ENCODE measurements at regions not wholly inside any gene's neighbourhood (a gene's known extent, or its start where the extent isn't known, plus 50 kb on each side); places are given as distances from the start of the nearest gene placed in this dataset.
"Not testable (repeated sequence)": the region's sequence is repeated elsewhere in the genome, so short reads cannot be mapped to it uniquely, and the experiment has no call there.

DNA sequence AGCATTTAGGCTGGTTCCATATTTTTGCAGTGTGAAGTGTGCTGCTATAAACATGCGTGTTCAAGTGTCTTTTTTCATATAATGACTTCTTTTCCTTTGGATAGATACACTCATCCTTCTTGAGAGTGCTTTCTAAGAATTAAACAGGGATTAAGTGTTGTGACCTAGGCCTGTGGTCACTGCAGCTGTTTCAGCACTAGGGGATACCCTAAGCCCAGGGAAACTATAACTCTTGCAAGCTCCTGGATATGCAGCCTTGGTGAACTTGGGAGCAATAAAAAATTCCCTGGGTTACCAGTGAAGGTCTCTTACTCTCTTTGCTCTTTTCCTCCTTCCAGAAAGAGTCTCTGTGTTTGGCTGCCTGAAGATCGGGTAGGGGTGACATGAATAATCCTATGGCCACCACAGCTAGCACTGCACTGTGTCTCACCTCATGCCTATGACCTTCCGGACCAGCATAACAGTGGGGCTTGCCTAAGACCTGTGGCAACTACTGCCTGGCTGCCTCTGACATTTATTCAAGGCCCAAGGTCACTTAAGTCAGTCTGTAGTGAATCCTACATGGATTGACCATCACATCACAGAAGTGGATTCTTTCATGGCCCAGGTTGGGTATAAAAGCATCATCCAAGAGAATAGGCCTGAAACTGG is 799.7 kb downstream of the DACH1 start:
- no peak for DNase-seq

GRCh38 chr13:71056581-71056980 is 810.4 kb downstream of the DACH1 start:
- no peak for DNase-seq

- DNase-seq: no peak
These were observed 811.4 kb downstream of the DACH1 start for GRCh38 chr13:71055644-71056043.

DNA sequence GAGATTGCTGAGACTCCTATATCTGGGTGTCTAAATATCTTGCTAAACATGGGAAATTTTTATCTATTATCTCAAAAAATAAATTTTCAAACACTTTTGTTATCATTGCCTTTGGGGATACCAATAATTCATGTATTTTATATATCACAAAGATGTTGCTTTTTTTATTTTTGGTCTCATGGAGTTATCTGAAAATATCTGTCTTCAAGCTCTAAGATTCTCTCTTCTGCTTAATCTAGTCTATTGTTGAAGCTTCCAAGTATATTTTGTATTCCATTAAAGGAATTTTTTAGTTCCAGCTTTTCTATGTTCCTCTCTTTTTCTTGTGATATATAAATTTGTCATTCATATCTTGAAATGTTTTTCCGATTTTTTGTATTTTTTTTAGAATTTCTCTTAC is 812.0 kb downstream of the DACH1 start:
- no peak for DNase-seq

DNA sequence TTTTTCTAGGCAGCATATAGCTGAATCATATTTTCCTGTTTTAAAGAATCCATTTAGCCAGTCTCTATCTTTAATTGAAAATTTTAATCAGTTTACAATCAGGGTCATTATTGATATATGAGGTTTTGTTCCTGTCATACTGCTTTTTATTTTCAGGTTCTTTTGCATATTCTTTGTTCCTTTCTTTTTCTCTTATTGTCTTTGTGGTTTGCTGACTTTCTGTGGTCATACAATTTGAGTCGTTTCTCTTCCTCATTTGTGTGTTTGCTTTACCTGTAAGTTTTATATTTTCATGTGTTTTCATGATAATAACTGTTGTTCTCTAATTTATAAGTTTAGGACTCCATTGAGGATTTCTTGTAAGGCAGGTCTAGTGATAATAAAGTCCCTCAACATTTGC is 812.6 kb downstream of the DACH1 start:
- no peak for DNase-seq

DNA sequence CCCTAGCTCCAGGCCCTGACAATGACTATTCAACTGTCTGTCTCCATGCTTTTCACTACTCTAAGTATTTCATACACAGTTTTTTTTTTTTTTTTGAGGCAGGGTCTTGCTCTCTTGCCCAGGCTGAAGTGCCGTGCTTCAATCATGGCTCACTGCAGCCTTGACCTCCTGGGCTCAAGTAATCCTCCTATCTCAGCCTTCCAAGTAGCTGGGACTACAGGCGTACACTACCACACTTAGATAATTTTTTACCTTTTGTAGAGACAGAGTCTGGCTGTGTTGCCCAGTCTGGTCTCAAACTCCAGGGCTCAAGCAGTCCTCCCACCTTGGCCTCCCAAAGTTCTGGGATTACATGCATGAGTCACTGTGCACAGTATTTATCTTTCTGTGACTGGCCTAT is 815.4 kb downstream of the DACH1 start:
- no peak for DNase-seq

DNA sequence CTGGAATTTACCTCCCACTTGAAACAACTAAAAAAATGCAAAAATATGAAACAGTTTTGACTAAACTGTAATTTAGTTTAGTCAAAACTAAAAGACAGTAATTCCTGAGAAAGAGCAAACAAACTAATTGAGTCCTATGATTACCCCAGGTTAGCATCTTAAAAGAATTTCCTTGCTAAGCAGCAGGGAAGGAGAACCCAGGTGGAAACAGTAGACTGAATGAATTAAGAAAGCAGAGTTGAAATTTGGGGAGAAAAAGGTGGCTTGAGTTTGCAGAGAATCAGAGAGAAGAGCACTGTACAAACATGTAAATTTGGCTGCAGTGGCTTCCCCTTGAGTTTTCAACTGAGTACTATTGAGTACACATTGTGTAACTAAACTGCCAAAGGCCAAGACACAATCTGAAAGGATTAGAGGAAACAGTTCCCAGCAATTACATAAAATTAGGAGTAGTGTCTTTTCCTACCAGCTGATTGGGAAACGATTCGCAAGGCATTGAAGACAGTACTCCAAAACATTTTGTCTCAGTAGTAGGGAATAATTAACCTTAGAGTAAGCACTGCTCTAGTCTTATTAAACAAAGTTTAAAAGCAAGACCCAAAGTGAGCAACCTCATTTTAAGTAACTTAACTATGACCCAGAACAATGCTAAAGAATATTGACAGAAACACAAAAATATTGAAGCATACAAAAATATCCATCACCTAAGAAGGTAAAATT is 820.5 kb downstream of the DACH1 start:
- DNase-seq: no peak

DNA sequence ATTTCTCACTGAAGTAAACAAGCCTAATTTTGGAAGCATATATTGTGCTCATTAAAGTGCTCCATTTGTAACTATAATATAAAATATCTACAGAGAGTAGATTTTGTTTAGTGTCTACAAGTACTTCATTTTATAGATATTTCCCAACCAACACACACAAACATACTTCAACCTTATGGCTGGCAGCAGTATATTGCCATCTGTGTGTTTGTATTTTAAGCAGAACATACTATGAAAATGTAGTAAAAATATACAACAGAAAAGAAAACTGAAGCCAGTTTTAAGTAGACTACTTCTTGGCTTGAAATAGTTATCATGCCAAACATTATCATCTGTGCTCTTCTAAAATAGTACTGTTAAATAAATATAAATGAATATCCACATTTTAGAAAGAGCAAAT is 821.9 kb downstream of the DACH1 start:
- DNase-seq: no peak

GRCh38 chr13:71039440-71039839 is 827.6 kb downstream of the DACH1 start:
- no peak for DNase-seq

- no peak for DNase-seq
These were observed 833.0 kb downstream of the DACH1 start for GRCh38 chr13:71034018-71034417.

- DNase-seq: no peak
These were observed 834.0 kb downstream of the DACH1 start for GRCh38 chr13:71033026-71033425.

GRCh38 chr13:71030784-71031183 is 836.2 kb downstream of the DACH1 start:
- no peak for DNase-seq

DNA sequence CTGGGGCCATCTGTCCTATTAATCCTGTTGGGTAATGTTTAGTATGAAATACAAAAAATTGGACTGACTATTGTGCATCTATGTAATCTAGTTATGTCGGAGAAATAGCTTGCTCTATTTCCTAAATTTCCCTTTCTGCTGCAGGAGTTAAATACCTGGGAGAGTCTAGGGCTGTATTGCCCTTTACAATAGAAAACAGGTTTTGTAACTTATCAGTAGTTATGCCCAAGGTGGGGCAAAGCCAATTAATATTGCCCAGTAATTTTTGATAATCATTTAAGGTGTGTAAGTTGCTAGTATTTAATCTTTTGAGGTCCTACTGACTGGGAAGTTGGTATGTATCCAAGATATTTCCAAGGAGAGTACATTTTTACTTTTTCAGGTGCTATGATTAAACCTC is 838.1 kb downstream of the DACH1 start:
- DNase-seq: no peak

DNA sequence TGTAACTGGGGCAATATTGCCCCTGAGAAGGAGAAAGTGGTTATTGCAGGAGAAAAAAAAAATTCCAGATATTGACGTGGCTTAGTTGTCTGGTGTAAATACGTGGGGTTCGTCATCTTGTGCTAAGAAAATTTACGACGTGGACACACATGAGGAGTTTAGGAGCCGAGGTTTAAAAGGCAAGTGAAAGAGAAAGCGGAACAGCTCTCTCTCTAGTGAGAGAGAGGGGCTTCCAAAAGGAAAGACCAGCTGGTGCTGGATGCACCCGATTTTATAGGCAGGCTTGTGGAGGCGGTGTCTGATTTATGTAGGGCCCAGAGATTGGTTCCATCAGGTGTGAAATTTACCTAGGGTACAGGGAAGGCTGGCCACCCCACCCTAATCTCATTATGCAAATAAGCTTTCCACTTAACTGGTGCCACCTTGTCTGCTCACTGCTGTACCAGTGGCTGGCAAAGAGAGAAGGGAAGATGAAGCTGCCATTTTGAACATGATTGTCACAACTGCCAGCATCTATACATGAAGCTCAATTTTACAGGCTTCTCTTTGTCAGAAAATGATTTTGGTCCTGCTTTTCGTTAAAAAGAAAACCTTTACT is 845.1 kb downstream of the DACH1 start:
- DNase-seq: no peak

GRCh38 chr13:71018995-71019394 is 848.0 kb downstream of the DACH1 start:
- no peak for DNase-seq

GRCh38 chr13:71018544-71018943 is 848.5 kb downstream of the DACH1 start:
- no peak for DNase-seq

- no peak for DNase-seq
These were observed 849.4 kb downstream of the DACH1 start for GRCh38 chr13:71017607-71018006.

DNA sequence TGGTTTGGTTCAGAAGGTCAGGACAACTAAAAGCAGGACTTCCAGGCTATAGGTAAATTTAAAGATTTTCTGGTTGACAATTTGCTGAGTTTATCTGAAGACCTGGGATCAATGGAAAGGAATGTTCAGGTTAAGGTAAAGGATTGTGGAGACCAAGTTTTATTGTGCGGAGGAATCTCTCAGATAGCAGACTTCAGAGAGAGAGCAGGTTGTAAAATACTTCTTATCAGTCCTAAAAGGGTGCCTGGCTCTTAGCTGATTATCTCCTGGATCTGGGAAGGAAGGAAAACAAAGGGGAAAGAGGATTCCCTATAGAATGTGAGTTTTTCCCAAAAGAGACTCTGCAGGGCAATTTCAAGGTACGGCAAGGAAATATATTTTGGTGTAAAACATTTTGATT is 851.5 kb downstream of the DACH1 start:
- DNase-seq: no peak

- DNase-seq: no peak
These were observed 852.0 kb downstream of the DACH1 start for GRCh38 chr13:71015021-71015420.

DNA sequence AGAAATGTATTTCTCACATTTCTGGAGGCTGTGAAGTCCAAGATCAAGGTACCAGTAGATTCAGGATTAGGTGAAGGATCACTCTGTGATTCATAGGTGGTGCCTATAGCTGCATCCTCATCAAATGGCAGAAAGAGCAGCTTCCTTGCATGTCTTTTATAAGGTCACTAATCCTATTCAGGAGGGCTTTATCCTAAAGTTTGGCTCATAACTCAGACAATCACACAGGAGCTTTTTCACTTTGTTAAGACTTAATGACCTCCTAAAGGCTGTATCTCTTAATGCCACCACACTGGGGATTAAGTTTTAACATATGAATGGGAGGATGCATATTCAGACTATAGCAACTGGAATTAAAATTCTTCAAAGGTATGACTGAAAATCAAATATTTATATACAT is 861.1 kb downstream of the DACH1 start:
- DNase-seq: no peak

DNA sequence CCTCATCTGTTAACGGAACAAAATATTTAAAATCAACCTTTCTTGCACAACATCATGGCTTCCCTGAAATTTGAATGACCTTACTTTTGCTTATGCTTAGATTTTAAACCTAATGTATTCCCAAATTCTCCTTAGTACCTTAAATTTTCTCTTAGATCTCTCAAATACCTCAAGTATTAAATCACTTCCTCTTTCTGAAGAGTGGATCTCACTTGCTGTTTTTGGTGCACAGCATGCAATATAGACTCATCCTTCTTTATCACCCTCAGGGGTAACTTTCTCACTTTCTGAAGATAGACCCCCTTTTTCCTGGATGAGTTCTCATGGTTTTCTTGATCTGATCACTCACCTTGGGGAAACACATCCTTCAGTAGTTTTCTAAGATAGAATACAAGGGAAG is 871.7 kb downstream of the DACH1 start:
- DNase-seq: no peak

GRCh38 chr13:70994191-70994590 is 872.8 kb downstream of the DACH1 start:
- DNase-seq: no peak

DNA sequence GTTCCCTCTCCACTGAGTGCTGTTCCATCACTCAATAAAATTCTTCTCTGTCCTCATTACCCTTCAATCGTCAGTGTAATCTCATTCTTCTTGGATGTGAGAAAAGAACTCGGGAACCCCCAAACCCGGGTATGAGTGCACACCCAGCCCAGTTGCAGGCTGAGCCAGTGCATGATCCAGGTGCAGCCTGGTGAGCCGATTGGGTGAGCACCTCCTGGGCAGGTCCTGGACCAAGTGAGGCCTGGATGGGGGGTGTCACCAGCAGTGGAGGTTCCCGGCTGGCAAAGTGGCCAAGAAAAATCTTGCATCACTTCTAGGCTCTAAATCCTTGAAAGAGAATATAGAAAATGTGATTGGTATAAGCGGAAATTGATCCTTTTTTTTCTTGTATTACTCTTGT is 878.8 kb upstream of the KLHL1 start:
- no peak for DNase-seq

GRCh38 chr13:70985371-70985770 is 877.1 kb upstream of the KLHL1 start:
- DNase-seq: no peak

- DNase-seq: not testable (repeated sequence)
These were observed 873.0 kb upstream of the KLHL1 start for GRCh38 chr13:70981219-70981618.
